Right renal pelvis (tissue), 4 donors: ENCODE measurements at regions not wholly inside any gene's neighbourhood (a gene's known extent, or its start where the extent isn't known, plus 50 kb on each side); places are given as distances from the start of the nearest gene placed in this dataset.
"Not testable (repeated sequence)": the region's sequence is repeated elsewhere in the genome, so short reads cannot be mapped to it uniquely, and the experiment has no call there.

ENCODE experiments used
- DNase-seq, 4 donors: peaks; one replicate each; pipeline ENCODE4 v3.0.0-alpha.2; 2013; ENCODE audit warnings: low read depth in 4 of 4, low spot score in 3 of 4, missing footprints in 1 of 4

DNA sequence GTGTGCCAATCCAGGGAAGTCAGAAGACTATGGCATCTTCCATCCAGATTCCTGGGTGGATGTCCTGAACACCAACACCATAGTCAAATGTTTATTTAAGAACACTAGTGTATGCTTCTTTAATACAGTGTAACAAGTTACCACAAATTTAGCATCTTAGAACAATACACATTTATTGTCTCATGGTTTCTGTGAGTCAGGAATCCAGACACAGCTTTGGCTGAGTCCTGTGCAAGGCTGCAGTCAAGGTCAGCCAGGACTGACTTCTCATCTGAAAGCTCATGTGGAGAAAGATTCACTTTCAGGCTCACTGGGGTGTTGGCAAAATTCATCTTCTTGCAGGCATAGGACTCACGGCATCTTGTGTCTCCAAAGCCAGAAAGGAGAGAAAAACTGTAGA lies 143.4 kb downstream of the ANXA2 start:
- no peak for DNase-seq

DNA sequence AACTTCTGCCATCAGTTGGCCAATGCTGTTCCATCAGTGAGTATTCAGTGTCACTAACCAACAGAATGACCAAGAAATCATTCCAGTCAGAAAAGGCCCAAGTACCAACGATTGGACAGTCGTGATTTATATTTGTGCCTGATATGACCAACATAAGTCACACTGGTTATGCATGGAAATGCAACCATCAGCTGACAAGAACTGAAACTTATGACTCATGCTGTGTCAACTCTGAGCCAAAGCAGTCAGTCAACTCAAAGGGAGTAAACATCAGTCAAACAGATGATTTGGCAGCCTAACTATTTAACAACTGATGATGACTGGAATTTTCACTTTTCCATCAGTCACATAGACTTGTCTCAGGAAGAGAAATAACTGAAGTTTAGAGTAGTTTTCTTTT lies 142.4 kb downstream of the ANXA2 start:
- DNase-seq = no peak

DNA sequence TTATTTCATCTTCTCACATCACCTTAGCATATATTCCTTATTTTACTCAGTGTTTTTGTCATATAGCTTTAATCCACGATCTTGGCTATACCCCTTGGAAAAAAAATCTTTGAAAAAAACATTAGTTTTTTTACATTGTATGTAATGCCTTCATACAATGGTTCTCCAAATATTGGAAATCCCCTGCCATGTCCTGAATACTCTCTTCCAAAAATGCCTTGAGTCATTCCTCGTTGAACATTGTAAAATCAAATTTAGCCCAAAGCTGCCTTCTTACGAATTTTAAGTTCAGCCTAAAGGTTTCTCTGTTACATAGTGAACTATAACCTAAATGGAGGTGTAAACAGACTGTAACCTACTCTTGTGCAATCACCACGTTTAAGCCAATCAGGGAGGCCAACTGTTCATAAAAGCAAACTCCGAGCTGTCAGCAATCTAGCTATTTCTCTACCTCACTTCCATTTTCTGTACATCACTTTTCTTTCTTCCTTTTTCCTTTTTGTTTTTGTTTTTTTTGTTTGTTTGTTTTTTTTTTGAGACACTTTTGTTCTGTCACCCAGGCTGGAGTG lies 140.1 kb downstream of the ANXA2 start:
- DNase-seq = no peak

DNA sequence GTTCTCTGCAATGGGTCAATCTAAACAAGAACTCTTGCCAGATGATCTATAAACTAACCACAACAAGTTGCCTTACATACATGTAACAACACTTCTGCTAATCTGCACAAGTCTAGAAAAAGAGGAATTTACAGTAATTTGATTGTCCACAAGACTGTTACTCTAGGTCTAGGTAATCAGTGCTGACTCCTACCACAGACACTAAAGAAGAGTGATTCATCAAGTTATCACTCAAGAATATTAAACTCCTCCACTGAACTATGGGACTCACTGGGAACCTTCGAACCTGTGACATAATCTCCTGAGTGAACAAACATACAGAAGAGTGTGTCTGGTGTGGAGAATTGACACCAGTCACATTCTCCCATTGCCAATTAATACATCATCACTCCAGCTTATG lies 138.3 kb downstream of the ANXA2 start:
- no peak for DNase-seq

DNA sequence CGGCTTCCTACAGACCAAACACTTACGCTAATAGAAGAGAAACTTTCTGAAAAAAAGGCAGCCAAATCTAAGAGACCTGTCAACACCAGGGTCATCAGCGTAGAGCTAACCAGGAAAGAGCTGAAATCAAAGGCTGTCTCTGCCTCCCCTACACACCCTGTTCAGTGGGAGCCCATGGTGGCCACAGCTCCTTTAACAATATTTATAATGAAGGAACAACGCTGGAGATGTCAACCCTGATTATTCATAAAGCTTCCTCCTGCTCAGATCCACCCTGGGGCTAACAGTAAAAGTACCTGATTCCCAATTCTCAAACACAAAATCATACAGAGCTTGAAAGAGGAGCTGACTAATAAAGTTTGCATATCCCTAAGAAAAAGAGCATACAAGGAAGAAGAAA lies 133.7 kb downstream of the ANXA2 start:
- DNase-seq = no peak

DNA sequence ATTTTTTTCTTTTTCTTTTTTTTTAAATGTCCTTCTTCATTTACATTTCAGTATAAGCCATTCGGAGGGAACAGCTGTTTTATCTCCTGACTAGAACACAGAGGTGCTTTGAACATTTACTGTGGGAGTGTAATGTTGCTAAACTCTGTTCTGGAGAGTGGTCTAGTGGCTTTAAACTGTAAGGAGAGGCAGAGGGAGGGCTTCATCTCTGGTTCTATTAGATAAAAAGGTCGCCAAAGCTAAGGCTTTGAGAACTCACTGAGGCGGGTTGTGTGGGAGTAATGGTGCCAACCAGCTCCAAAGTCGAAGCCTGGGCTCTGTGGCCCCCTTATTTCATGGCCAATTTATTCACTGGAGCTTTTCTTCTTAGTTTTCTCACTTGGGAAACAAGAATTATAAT lies 133.2 kb downstream of the ANXA2 start:
- DNase-seq = peak in 3 of 4 donors; percentile 10 to 30 (median 24)

DNA sequence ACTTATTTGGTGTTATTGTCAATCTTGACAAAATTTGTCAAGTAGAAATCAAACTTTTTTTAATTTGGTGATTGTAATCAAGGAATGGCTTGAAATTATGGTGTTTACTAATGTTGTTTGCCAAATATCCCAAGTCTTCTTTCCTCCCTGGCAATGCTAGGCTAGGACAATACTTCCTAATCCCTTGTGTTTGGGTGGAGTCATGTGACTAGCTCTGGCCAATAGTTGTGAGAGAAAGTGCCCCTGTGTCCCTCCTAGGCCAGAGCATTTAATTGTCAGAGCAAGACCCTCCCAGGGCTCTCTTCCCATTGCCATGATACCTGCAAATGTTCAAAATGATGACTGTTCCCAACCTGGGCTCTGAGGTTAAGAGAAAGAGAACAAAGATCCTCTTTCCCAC lies 132.7 kb downstream of the ANXA2 start:
- DNase-seq = no peak

DNA sequence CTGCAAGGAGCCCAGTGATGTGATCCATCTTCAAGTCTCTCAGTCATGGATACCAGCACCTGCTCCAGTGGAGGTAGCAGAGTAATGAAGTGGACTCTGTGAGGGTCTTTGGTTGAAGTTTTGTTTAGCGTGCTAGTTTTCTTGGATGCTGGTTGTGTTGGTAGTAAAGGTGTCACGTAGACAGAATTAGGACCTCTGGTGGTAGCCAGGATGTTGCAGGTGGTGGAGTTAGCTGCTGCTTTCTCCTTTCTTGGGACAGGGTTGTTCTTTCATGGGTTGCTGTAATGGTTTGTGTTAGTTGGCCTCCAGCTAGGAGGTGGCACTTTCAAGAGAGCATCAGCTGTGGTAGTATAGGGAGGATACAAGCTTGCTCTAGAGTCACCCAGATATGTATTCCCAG lies 125.2 kb downstream of the ANXA2 start:
- no peak for DNase-seq

DNA sequence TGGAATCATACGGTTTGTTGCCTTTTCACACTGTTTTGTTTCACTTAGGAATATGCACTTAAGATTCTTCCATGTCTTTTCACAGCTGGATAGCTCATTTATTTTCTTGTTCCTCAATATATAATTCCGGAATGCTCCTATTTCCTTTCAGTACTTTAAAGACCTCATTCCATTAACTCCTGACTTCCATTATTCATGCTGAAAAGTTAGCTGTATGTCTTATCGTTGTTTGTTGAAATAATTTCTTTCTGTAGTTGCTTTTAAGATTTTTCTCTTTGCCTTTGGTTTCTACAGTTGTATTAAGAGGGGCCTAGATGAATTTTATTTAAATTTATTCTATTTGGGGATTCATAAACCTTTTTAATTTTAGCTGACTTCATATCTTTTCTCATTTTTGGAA lies 122.2 kb downstream of the ANXA2 start:
- DNase-seq = no peak

DNA sequence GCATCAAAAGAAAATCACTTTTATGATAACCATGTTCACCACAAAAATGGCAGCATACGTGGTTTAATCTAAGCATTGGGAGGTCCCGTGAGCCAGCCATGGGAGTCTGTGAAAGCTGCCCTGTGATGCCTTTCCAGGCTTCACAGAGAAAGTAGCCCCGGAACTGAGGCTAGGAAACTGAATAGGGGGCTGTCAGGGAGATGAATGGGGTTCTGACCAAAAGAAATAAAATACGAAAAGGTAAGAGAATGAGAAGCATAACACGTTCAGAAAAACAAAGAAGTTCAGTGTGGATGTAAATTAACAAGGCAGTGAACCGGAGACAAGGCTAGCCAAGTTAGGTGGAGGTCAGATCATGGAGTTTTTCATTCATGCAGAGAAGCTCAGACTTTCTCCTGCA lies 118.9 kb downstream of the ANXA2 start:
- peak in 1 of 4 donors; percentile 20 for DNase-seq

DNA sequence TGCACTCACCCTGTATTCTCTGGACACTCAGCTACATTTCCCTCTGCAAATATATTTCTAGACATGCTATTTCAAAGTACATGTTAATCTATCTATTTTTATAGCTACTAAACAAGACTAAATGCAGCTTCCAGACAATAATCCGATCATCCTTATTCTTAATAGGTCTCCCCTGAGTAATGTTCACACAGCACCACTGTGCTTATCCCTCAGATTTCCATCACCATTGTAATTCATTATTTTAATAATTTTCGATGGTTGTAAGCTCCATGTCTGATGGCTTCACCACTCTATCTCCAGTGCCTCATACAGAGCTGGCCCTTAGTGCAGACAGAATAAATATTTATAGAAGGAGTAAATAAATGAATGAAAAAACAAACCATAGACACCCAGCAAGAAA lies 117.5 kb downstream of the ANXA2 start:
- no peak for DNase-seq

DNA sequence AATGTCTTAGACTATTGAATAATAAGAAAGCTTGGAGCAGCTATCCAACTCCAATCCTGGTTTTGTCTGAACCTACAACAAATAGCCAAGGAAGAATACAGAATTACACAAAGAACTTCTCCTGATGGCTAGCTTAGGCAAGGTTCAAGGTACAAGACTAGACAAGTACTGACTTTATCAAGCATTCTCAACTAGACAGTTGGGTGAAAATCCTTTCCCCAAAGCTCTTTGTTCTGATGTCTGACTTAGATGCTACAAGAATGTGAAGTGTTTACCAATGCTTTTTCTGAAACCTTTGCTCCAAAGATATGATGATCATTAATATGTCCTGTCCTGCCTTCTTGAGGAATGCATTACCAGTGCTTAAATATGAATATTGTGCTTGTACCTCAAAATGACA lies 113.8 kb downstream of the ANXA2 start:
- no peak for DNase-seq

DNA sequence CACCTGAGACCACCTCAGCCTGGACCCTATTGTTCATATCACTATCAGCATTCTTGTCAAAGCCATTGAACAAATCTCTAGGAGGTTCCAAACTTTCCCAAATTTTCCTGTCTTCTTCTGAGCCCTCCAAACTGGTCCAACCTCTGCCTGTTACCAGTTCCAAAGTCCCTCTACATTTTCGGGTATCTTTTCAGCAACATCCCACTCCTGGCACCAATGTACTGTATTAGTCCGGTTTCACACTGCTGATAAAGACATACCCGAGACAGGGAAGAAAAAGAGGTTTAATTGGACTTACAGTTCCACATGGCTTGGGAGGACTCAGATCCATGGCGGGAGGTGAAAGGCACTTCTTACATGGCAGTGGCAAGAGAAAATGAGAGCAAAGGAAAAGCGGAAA lies 101.9 kb downstream of the ANXA2 start:
- not testable (repeated sequence) for DNase-seq

DNA sequence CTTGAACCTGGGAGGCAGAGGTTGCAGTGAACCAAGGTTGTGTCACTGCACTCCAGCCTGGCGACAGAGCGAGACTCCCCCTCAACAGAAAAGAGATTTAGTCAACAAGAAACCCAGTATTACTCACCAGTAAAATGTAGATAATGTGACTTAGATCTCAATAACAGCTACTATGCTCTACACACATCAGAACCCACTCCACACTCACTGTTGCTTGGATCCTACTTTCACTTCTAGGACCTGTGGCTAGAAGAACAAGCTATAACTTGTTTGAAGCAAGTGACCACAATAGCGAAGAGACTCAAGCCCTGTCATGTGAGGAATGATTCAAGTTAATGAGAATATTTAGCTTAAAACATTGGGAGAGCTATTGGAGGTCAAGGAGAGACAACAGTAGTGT lies 100.7 kb downstream of the ANXA2 start:
- no peak for DNase-seq
